Muscle of back (tissue), 3 donors: ENCODE measurements at regions not wholly inside any gene's neighbourhood (a gene's known extent, or its start where the extent isn't known, plus 50 kb on each side); places are given as distances from the start of the nearest gene placed in this dataset.

Experiments used
- DNase-seq, 3 donors: peaks; one replicate each; pipeline versions ENCODE4 v3.0.0 to v3.0.0-alpha.2; 2013

DNA sequence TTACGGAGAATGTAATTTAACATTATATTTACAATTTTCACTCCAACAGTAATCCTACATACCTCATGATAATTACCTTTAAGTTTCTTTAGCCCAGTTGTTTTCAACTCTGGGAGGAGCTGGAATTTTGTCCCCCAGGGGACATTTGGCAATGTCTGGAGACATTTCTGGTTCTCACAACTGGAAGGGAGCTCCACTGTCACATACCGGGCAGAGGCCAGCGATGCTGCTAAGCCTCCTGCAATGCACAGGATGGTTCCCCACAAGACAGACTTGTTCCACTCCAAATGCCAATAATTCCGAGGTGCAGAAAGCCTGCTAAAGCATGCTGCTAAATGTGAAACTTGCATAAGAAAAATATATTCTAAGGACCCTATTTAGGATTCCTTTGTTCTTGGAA, 251.1 kb upstream of the IRX5 start:
- no peak for DNase-seq

DNA sequence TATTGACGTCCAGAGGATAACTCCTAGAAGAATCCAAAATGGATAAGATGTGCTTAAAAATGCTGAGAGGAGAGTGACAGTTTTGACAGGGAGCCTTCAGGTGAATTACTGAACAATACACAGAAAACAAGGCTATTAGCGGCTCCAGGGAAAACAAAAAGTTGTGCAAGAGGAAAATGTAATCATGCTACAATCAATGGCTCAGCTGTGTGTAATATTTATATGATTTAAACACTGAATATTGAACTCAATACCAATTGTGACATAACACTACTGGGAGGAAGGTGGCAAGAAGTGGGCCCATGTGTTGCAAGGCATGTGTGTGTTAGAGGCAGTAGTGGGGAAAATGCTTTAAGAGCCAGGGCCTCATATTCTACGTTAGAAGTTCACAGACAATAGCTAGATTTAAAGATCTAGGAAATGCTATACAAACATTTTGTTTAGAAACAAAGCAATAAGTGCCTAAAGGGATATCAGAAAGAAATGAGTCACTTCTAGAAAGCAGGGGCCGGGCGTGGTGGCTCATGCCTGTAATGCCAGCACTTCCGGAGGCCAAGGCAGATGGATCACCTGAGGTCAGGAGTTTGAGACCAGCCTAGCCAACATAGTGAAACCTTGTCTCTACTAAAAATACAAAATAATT, 253.2 kb upstream of the IRX5 start:
- DNase-seq: no peak

DNA sequence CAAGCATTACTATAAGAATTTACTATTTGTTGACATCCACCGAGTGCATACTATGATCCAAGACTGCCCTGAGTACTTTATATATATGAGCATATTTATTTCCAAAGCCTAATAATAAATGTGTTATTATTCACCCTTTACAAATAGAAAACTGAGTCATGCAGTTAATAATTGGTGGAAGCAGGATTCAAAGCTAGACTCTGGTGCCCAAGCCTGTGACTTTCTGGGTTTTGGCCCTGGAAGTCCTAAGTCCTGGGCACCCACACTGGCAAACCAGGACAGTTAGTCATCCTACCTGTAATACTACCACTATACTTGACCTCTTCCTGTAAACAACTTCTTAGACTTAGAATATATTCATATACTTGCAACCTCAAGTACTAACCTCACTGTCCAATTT, 257.4 kb upstream of the IRX5 start:
- DNase-seq: no peak

DNA sequence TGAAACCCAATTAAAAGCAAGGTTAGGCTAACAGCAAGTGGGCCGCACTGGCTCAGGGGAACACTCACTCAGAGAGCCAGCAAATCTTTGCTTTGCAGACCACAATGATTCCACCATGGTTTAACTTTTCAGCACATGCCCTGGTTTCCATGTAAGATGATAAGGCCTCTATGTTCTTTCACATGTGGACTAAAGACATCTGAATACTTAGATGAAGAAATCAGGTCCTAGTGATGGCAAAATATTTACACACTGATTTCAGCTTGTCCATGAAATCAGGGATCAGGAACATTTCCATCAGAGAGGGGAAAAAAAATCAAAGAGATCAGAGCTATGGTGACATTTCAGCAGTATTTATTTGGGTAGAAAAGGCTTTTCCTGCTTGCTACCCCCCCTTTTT, 258.2 kb upstream of the IRX5 start:
- no peak for DNase-seq

DNA sequence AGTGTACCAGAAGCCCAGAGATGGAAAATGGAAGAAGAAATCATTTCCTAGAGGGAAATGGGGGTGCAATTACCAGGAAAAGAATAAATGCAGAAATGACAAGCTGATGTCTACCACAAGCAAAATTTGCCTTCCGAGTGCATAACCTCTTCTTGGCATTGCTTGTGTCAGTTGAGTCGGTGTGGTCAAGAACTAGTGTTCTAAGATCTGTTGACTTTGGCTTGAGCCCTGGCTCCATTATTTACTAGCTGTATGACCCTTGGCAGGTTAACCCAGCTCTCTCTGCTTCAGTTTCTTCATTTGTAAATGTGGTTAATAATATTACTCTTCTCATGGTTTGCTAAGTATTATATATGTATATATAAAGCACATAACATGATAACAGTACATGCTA, 273.0 kb upstream of the IRX5 start:
- DNase-seq: no peak

DNA sequence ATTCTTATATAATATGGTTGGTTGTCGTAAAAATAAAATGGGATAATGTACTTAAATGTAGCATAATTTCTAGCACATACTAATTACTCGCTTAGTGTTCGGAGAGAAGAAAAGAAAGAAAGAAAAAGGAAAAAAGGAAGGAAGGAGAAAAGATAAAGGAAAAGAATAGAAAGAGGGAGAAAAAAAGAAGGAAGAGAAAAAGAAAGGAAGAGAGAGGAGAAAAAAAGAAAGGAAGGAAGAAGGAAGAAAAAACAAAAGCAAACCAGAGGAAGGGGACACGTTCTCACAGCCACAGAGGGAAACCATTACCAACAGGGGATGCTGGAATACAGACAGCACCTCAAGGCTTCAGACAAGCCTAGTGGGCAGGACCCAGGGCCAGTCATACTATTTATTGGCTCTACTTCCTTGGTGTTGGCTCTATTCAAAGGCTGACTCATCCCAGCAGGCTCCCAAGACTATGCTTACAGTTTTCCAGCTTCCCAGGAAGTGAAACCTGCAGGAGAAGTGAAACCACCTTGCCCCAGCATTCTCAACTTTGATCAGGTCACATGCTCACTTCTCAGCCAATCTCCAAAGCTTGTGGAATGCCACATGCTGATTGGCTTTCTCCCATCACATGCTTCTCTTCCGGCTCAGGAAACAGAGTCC, 273.5 kb upstream of the IRX5 start:
- DNase-seq: no peak

DNA sequence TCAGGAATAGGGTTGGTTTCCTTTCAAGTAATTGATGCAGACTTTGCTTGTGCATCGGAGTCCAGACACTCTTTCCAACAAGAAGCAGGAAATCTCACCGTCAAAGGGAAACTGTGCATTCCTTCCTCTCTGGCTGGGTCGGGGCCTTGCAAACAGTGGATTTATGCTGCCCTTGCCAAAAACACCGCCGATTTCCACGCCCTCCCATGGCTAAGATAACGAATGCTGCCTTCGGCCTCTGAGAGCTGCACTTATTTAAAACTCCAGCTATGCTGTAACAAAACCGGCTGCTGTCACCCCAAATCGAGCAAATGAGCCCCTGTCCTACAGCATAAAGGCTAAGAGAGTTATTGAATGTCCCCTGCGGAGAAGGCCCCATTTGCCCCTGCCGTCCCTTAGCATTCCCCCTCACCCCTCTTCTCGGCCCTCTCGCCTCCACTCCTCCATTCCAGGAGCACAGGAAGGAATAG, 275.5 kb upstream of the IRX5 start:
- DNase-seq: peak; percentile 20 to 80 (median 60)

DNA sequence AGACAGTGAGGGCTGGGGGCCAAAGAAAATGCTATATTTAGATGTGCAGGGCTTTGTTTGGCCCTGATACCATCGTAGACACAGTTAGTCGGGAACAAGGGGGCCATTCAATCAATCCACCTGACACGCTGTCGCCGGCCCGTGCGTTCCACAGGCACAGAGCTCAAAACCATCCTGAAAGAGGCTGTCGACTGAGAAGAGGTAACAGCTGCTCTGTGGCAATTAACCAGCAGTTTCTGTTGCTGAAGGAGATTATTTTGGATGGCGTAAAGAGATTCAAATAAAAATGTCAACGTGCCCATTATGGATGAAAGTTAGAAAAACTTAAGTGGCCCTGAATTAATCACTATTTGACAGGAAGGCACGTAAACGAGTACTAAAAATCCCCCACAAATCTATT, 276.2 kb upstream of the IRX5 start:
- peak in 1 of 3 donors; percentile 50 for DNase-seq

DNA sequence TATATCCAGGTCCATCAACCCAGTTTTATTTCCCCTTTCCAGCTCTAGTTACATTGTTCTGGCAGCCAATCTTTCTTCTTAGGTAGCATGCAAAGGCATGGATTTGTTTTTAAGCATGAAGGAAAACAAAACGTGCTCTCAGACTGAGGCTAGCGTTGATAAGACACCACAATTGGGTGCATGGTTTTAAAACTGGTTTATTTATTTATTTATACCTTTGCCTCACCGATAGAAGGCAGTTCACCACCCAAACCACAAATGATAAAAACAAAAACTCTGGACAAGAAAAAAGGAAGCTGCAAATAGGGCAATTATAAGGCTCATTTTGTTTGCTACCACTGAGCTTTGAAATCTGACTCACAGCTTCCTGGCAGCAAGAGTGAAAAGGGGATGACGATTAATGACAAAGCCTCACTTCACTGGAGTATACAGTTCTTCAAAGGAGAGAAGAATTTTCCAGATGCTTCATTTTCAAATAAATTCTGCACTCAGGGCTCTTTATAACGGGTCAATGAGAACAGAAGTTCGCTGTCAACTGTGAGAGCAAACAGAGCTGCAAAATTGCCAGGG, 278.4 kb upstream of the IRX5 start:
- DNase-seq: no peak

DNA sequence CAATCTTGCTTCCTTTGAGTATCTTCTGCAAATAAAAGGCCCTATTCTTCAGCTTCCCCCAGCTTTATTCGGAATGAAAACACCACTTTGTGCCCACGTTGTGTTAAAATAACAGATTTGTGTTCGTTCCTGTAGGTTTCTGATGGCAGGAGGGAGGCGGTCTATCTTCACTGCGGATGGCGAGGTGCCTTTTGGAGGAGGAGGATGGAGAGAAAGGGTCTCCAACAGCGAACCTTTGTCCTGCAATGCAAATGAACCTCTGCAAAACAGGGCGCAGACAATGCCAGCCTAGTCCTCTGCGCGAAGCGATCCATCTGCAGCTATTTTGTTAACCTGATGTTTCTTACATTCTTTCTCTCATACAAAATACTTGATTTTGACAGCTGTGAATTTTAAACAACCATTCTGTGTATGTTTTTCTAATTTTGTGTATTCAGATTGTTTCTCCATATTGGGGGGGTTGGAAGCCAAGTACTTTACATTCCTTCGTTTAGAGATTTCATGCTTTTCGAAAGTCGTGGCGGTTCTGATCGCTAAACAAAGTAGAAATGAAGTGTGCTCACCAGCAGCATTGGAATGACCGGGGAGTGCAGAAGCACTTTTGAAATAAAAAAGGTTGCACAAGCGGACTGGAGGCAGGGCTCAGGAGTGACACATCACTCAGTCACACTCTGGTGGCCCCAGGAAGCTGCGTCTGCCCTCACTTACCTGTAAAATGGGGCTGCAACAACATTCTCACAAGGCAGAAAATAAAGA, 279.0 kb upstream of the IRX5 start:
- no peak for DNase-seq

DNA sequence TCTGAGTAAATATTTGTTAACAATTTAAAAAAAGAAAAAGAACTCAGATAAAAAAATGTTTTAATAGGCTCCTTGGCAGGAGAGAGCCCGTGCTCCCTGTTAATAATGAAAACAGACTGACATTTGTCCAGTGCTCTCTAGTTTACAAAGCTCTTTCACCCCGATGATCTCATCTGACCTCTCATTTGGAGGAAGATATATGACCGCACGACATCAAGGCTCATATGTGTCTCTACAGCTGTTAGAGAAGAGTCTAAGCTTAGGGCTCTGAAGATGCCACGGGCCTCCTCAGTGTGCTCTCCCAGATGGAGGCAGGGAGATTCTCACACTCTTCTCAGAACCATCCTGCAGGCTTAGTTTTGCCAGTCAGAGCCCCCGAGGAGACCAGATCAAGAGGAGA, 280.8 kb upstream of the IRX5 start:
- DNase-seq: no peak

DNA sequence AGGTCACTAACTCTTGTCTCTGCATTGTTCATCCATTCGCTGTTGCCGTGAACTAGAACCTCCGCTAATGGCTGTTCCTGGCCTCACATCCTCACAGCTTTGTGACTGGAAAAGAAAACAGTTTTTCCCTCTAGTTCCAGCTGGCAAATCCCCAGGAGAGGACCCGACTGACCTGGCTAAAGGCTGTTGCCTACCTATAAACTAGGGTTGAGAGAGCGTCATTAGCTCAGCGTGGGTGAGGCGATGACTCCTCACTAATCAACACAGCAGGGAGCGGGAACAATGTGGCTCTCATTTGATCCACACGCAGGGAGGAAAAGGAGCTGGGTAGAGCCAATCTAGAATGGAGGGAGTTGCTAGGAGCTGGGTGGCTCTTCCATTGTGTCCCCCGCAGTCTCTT, 282.1 kb upstream of the IRX5 start:
- DNase-seq: no peak

DNA sequence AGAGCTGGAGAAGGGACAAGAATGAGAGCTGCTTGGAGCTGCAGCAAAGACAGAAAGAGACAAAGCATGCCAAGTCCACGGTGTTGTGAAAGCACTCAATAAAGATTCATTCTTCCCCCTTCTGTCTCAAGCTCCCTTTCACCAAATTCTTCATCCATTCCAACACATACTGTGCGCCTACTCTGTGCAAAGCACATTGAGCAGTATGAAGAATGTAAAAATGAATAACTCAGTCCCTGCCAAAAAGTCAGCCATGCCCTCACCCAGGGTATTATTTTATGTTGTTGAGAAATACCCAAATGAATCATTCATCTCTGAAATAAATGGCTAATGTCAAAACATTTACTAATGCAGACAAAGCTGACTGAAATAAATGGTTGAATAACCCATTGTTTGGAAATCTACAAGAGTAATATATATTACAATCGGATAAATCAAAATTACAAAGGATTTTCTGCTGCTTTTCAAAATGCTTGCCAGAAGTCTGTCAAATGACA, 282.9 kb upstream of the IRX5 start:
- DNase-seq: peak in 2 of 3 donors; percentile 20 to 51

DNA sequence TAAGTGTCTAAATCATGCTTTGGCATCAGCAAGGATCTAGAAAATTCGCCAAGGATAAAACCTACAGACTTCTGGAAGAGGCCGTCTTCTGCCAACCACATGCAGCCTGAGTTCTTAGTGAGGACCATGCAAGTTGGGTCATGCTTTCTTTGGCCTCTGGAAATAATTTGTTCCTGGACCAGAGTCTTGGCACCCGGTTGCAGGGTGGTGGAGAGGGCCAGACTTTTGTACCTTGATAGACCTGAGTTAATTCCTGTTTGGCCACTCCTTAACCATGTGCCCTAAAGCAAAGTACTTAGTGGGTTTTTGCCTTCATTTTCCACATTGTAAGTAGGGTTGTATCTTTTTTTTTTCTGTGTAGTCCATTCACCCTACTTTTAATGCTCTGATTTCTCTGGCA, 283.4 kb upstream of the IRX5 start:
- no peak for DNase-seq

DNA sequence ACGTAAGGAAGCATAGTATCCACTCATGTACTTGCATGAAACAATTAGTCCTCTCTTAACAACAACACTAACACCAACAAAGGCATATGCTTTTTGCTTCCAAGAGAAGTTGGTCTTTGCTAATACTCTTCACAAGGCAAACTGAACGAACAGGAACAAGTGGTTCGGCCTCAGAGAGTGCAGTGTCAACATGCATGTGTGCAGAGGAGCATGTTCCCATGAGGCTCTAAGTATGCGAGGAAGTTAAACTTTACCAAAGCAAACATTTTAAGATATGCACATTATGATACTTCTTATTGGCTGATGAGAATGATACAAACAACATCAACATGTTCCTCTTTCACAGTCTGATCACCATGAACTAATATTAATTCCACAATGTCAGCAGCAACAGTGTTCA, 285.3 kb upstream of the IRX5 start:
- DNase-seq: no peak

DNA sequence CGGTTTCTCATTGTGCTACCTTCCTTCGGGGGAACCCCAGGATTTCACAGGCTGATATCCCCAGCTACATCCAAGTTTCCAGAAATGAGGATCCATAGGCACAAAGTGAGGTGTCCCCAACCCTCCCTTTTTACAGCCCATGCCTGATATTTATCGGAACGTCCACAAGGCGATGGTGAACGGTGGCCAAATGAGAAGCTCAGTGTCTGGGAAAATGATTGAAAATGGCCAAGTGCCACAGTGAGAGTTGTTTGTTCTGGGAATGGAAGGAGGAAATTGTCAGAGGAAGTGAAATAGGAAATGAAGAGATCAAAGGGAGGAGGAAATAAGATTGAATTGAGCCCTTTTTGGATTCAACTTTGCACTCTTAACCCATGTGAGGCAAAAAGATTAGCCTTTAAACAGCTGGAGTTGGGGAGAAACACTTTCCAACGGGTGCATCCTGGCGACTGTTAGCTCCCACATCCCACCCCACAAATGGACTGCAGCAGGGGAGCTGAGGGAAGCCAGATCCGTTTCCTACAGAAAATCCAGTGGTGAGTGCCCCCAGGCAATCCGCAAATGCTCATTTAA, 294.4 kb upstream of the IRX5 start:
- no peak for DNase-seq

DNA sequence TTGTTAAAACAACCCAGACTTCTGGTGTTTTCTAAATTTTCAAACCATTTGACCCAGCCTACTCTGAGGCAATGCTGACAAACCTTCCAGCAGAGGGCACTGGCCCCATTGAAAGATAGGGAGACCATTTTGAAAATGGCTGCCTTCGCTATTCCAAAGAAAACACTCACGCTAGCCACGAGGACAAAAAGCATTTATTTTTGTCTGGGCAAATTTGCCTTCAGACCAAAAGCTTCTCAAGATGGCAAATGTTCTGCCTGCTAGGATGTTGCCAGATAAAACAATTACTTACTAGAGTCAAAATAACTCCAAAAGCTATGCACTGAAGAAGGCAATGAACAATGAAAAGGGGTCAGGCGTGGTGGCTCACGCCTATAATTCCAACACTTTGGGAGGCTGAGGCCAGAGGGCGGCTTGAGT, 296.7 kb upstream of the IRX5 start:
- DNase-seq: no peak

DNA sequence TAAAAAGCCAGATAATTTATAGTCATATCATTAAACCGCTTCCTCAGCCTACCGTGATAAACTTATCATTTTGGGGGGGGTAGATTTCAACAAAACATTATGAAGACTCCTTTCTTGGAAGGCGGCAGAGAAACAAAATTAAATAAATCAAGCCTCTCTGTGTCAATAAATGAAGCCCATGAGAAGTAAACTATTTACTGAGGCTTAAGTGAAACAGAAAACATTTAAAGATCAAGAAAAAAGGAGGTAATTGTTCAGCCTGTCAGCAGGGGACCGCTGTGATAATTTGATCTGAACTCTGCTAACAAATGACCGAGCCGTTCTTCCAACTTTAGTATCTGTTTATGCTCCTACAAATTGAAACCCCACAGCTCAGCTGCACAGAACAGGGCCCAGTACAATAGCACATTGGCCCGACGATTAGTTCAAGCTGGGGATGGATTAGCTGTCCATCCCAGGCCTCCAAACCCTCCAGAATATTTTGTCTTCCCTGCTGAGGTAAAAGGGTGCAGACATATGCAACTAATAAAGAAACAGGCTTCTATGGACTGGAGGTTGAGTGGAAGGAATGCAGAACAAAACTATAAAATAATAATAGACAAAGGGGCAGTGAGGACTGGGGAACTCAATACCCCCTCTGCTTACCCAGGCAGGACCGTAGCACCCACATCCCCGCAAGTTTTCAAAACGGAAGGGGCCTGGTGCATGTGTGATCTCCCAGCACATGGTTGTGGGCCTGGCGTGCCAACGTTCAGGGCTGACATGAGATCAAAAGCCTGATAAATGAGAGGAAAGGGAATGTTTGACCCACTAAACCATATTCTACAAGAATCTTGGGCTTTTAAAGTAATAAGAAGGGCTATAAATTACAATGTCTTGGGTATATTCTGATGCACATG, 298.1 kb upstream of the IRX5 start:
- no peak for DNase-seq

DNA sequence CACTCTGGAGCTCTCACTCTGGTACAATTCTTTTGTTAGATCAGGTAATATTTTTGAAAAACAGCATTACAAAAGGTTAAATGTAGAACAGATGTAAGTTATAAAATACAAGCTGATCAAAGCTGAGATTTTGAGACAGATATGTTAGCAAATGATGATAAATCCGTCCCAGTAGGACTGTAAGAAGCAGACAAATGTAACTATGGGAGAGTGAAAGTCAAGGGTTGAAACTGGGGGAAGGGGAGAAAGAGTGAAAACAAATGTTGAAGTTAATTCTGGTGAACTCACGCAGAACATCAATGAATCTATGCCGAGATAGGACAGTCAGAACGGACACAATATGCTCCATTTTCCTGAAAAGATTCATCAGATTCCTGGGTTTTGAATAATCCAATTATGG, 298.9 kb upstream of the IRX5 start:
- no peak for DNase-seq

DNA sequence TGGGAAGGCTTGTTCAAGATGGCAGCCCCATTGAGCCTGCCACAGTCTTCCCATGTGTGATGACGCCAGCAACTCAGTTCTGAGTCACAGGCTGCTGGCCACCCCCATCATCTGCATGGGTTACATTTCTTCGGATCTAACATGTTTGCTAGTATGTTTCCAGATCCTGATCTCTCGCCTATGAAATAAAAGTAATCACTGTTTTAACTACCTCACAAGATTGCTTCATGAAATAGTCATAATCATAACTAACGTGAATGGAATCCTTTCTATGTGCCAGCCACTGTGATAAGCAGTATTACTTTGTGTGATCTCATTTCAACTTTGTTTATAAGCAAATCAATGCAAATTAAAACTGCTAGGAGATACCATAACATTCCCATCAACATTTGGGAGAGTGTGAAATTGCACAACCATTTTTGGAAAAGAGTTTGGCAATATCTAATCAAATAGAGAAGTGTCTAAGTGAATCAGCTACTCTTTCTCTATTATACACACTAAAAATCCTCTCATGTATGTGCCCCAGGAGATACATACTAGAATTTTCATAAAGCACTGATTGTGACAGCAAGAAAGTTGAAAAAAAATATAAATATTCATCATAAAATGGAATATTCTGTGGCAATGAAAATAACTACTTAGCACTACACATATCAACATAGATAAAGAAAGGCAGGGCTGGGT, 300.2 kb upstream of the IRX5 start:
- DNase-seq: no peak
